Dermis microvascular lymphatic vessel endothelial cell (primary cell): ENCODE measurements at regions not wholly inside any gene's neighbourhood (a gene's known extent, or its start where the extent isn't known, plus 50 kb on each side); places are given as distances from the start of the nearest gene placed in this dataset.
"Not testable (repeated sequence)": the region's sequence is repeated elsewhere in the genome, so short reads cannot be mapped to it uniquely, and the experiment has no call there.

Experiments used
- DNase-seq, 2 donors: peaks; one replicate each; pipeline versions ENCODE4 v3.0.0 to v3.0.0-alpha.2; 2010; ENCODE audit warnings: low read depth in 2 of 2

DNA sequence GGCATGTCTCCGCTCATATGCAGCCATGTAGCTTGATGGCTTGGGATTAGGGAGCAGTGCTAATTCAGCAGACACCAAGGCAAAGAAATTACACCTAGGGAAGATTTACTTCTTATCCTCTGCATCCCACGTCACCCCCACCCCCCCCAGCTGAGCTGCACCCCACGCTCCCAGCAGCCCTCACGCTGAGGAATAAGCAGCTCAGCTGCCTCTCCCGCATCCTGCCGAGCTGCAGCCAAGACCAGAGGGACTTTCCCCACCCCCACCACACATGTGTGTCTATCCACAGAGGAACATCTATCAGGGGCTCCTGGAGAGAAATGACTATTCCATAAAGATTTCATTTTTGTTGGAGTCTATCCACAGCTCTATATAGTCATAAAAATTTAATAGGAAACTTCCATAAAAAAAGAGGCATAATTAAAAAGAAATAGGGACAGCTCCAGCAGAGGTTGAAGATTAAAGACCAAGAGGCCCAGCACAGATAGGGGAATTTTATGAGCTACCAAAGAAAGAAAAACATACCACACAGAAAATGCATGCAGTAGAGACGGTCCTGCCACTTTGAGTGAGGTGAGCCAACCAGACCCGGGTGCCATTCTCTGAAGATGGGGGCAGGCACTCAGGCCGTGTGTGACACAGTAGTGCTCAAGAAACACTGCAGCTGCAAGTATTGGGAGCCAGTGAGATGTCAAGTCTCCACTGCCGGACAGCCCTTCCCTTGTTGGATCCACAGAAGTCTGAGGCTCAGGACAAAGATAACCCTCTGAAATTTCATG lies 274.8 kb downstream of the BCL2L11 start:
- DNase-seq: peak in 1 of 2 donors; percentile 36

DNA sequence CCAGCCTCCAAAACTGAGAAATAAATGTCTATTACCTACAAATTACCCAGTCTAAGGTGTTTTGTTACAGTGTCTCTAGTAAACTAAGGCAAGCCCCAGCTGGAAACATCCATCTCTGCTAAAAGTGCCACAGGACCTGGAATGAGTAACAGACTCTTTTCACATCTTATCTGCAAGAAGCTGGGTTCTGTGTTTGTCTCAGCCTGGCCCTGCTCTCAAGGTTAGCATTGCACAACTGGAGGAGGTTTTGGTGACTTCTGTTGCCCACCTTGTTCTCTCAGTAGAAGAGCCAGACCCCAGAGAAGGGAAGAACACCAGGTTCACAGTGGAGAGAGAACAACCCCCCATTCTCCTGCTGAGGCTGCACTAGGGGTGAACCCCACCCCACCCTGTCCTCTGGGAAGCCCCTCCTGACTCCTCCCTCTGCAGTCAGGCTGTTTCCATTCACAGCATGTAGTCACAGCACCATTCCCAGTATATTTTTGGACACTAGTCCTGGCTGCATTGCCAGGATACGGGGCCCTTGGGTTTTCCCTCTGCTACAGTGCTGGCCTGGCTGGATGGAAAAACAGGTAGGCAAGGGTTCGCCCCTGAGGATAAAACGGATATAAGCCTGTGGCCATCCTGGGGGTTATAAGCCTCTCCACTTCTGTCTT lies 280.0 kb downstream of the BCL2L11 start:
- DNase-seq: peak in 1 of 2 donors; percentile 14

DNA sequence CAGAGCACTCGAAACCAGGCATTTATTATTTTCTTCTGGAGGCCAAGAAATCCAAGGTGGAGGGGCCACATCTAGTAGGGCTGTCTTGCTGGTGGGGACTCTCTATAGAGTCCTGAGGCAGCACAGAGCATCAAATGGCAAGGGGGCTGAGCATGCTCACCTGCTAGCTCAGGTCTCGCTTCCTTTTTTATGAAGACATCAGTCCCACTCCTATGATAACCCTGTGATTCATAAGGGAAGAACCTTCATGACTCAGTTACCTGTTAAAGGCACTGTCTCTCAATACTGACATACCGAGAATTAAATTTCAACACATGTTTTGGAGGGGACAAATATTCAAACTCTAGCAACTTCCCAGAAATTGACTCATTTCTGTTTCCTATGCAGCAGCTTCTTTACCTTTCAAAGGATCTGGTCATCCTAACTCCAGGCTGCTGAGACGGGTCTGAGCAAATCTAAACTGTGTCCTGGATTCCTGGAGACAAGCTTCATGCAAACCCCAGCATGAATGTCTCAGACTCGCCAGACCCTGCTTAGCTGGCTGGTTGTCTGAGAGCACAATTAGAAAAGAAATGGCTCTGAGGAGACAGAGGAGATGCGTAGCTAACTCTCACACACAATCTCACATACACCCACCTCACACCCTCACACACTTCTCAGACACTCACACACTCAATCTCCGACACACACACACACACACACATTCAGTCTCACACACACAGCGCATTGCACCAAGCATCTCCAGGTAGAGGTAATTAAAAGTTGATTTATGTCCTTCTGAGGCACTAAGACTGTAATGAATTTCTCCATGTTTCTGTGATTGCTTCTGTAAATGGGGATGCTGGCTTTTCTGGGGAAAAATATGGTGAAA lies 280.8 kb downstream of the BCL2L11 start:
- not testable (repeated sequence) for DNase-seq

DNA sequence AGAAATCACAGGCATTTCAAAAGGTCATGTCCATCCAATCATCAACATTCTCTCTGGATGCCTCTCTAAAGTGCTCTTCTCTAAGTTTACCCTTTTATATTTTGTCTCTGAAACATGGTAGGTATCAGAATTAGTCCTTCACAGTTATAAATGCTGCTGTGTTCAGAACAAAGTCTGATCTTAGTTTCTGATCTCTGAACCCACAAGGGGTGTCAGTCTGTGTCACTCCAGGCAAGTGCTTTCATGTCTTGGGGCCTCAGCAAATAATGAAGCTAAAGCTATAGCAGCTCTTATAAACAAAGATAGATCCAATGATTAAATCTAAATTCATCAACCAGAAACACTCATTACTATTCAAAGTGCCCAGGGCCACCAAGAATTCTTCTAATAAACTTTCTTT lies 281.7 kb downstream of the BCL2L11 start:
- not testable (repeated sequence) for DNase-seq

DNA sequence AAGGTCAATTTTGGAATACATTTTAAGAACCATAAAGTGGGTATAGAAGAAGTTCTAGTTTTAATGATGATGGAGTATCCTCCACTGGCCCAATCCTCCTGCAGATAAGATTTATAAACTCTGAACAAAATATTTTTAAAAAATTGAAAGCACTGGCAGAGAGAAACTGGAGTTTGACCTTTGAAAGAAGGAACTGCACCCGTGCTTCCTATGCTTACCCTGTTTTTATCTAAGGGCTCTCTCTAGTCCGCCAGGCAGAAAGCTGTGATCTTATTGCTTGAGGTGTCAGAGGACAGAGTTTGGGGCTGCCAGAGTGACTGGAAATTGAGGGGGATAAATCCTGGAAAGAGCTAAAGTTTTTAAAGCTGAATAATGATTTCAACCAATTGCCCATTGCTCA lies 282.6 kb downstream of the BCL2L11 start:
- DNase-seq: not testable (repeated sequence)

DNA sequence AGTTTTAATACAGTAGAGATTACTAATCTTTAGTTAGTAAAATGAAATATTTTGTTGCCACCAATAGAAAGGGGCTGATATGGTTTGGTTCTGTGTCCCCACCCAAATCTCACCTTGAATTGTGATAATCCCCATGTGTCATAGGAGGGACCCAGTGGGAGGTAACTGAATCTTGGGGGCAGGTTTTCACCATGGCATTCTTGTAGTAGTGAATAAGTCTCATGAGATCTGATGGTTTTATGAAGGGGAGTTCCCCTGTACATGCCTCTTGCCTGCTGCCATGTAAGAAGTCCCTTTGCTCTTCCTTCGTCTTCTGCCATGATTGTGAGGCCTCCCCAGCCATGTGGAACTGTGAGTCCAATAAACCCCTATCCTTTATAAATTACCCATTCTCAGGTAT lies 285.9 kb downstream of the BCL2L11 start:
- DNase-seq: not testable (repeated sequence)

DNA sequence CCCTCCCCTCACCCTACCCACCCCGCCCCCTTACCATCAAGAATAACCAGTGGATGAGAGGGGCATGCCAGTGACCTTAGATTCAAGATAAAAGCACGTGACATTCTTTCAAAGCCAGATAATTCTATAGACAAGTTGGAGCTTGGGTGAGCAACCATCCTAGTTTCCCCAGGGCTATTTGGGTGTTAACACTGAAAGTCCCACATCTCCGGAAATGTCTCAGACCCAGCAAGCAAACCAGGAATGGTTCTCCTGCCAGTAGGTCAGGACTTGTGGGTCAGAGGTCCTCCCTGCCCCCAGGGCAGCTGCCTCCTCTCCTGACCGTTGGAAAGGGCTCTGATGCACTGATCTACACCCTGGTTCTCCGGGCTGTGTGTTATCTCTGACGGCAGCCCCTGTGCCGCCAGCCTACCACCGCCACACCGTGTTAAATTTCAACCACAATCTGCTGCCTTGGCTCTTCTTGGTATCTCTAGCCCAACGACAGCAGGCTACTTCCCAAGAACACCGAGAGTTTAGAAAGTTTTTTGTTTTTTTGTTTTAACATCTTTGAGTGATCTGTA lies 287.0 kb downstream of the BCL2L11 start:
- not testable (repeated sequence) for DNase-seq

DNA sequence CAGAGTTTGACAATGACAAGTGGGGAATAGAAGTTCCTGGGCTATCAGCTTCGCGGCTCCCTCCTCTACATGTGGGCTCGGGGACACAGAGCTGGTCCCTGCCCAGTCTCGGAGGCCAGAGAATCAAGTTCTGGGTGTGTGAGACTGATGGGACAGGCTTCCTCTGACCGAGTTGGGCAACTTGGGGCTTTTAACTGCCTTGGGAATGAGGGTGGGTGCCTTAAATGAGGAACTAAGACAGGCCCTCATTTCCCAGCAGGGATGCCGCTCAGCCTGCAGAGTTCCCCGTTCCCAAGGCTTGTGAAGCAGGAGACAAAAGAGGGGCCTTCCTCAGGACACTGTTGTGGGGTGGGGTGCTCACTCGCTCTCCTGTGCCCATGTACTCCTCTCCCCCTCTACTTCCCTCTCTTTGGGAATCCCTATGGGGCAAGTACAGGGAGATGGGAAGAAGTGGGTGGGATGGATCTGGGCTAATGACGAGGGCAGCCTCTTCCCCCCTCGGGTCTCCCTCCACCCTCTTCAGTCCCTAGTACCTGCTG lies 290.2 kb downstream of the BCL2L11 start:
- not testable (repeated sequence) for DNase-seq

DNA sequence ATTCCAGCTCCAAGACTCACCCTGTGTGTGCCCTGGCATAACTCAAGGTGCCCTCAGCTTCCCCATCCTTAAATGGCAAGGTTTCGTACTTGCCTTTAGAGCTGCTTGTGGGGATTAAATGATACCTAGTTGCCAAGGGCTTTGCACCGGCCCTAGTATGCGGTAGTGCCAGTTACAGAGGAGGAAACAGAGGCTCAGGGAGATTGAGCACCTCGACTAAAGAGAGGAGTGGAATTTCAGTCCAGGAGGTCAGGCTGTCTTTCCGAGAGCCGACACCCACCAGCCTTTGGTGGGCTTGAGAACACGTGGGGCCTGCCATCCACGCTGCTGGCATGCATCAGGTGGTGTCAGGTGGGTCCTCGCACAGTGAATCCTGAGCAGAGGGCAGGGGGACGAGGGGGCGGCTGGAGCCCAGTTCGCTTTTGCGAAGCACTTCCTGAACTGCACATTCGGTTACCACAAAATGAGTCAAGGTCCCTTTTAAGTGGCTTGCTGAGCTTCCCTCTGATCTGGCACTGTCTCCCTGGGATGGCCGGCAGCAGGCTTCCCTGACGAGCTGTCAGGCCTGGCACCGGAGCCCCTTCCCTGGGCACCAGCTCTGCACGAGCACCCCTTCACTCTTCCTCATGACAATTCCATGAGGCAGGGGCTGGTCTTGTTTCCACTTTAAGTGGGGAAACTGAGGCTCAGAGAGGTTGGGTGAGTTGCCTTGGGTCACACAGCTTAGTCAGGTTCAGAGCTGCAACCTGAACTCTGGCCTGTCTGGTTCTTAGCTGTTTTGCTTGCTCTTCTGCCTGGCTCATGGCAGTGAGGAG lies 291.4 kb downstream of the BCL2L11 start:
- DNase-seq: not testable (repeated sequence)

DNA sequence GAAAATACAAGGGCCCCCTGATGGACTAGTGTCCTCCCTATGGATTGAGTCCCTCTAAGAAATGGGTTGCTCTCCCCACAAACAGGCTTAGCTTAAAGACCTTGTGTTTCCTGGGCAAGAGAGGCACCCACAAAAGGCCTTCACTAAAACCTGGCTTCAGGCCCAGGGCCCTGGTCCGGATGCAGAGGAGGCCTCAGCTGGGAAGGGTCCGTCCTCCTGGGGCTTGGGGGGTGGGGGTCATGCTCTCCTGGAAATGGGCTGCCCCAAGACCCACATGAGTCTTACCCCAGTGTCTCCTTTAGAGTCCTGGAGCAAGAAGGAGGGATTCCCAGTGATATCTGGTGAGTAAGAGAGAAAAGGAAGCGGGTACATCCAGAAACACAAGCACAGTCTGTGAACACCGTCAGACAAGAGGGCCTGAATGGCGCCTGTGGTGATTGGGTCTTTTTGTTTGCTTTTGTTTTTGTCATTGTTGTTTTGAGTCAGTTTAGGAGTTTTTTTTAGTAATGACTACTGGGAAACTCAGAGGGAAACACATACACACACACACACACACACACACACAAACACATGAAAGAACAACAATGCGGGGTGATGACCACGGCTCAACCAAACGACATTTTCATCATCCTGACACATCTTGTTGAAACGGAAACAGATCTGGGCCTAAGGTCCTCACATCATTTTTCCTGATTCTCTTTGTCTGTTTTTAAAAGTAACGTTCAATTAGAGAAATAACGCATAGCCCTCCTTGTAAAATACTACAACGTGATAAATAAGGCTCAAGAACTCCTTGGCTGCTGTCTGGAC lies 292.3 kb downstream of the BCL2L11 start:
- peak; percentile 70 to 80 for DNase-seq

DNA sequence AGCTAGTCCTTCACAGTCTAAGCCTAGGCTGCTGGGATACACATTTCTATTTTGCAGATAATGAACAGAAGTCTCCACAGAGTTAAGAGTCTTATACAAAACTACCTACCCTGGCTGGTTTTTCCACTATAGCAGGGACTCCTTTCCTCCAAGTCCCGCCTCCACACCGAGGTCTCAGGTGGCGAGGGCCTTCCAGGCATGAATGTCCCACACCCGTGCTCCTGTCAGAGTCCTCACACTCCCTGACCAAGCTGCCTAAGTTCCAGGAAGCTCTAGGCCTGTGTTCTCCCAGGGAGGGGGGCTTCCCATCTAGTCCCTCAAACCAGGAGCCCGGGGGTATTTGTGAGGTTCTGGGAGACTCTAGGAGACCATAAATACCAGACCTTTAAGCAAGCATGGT lies 293.2 kb downstream of the BCL2L11 start:
- not testable (repeated sequence) for DNase-seq

DNA sequence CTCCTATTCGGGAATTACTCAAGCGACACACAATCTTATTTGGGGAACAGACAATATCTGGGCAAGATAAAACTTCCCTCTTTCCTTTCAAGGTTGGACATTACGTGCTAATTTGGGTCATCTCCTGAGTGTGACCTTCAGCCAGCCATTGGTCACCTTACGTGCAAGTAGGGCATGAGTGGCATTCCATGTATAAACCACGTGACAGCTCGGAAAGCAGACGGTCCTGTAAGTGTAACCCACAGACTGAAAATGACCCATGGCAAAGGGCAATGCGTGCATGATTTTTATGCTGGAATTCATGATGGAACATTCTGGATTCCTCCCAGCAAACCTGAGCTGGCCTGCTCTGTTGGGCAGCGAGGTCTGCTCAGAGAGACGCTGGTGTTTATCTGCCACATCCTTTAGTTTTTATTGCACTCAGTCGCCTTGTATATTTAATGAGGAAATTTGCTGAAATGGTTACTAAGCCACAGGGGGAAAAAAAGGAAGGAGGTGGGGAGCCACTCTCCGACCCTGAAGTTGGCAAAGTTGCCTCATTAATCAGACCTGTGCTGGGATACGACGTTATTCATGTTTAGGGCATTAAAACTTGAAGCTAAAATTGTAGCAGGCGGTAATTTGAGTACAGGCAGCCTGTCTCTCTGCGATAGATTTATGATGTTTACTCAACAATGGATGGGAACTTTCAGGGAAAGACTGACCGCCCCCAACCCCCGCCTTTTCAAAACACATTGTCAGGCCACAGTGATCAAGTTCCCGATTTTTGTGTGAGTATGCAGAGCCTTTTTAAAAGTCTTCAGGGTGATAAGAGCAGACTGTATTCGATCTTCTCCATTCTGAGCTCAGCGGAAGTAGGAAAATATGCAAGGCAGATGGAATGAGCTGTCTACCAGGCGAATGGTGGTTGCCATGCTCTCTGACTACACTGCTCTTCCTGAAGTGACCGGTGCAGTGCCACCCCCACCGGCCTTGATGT lies 295.3 kb downstream of the BCL2L11 start:
- peak in 1 of 2 donors; percentile 58 for DNase-seq

DNA sequence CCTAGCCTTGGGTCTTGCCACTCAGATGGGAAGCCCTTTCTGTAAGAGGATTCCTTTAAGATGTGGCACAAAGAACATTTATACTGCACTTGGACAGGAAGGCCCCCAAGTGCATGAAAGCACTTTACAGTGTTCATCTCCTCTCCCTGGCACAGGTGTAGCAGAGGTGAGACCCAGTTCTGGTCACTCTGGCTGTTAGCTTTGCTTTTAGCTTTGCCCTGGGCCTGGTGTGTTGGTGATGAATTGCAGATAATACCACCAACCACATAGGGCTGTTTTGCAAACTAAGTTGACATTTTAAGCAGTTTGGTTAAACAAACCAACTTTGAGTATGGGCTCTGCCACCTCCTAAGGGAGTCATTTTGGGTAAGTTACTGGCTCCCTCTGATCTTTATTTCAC lies 296.3 kb downstream of the BCL2L11 start:
- peak in 1 of 2 donors; percentile 4 for DNase-seq

DNA sequence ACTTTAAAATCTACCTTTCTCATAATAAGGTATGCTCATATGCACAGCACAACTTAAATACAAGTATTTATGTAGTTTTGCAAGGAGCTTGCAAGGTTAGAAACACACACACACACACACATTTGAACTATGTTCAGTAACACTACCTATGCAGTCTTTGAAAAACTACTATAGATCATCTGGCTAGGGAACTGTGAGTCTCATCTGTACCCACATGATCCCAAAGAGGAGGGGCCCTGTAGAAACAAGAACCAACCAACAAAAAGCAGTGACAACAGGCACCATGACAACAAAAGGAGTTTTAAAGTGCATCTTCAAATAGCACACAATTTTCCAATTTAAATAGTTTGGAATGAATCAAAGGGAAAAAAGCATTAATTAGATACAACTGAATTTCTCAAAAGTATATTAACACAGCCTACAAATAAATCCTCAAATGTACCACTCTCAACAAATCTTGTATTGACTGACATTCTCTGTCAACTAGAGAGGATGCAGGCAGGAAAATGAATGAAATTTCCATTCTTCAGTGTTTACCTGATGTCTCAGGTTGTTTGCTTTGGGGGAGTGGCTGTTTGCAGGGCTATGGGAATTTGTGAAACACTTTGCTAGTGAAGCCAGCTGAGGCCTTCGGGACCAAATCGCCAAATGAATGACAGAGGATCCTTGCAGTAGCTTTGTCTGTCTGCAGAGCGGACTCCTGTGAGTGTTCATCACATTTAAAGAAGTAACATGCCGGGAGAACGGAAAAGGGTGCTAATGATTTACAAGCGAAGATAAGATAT lies 297.6 kb downstream of the BCL2L11 start:
- DNase-seq: not testable (repeated sequence)

DNA sequence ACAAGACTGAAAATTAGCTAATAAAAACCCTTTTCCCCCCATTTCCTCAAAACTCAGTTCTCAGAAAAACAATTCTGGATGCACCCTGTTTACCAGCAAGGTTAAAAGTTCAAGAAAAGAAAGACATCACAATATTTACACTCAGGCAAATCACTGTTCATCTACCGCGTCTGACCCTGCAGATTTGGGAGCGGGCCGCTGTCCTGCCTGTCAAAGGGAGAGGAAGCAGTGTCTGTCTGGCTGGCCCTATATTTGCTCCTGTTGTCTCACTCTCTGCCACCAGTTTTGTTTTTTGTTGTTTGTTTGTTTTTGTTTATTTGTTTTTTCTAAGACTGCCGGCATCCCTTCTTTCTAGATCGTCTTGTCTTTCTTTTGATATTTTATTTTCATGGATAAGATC lies 299.4 kb downstream of the BCL2L11 start:
- DNase-seq: not testable (repeated sequence)

DNA sequence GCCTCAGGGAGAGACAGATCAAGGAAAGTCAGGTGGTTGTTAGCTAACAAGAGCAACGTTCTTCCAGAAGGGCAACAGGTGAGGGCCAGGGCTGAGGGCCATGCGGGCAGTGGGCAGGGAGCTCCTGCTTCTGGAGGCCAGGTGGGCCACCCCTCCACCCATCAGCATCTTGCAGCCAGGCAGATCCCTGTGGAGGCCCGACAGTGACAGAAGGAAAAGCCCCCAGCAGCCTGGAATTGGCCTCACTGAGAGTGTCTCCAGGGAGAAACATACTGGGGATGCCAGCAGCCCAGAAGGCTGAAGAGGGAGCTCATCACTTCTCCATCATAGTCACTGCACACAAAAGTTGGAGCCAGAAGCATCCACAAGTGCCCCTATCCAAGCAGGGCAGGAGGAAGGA lies 300.1 kb downstream of the BCL2L11 start:
- DNase-seq: not testable (repeated sequence)

DNA sequence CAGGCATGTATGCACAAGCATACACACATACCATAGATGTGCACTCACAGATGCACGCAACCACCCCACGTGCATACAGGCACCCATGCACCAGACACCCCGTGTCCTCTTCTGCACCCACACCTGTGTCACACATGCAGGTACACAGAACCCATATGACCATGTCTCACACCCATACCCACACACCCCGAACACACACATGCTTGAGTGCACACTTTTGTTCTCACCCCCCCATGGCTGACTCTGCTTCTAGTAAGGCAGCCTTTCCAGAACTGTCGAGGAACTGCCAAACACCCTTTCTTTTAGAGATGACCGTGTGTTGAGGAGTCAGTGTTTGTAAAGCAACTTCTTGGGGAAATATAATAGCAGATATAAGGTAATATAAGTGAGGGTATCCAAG lies 301.2 kb downstream of the BCL2L11 start:
- DNase-seq: not testable (repeated sequence)

DNA sequence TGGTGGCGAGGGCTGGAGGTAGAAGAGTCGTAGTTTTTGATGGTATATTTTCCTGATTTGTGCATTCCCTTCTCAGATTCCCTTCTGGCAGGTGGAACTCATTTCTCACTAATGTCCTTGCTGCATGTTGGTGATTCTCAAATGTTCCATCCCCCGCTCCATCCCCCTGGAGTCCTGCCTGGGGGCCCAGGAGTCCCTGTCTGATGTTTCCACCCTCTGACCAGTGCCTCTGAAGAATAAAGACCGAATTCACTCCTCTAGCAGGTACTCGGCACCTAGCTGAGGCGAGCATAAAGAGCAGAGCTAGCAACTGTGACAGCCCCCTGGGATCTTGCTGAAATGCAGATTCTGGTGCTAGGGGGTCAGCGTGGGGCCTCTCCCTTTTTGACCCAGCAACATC lies 301.8 kb downstream of the BCL2L11 start:
- not testable (repeated sequence) for DNase-seq
